BJ (cell line): ENCODE measurements at regions not wholly inside any gene's neighbourhood (a gene's known extent, or its start where the extent isn't known, plus 50 kb on each side); places are given as distances from the start of the nearest gene placed in this dataset.

Experiments used
- CTCF ChIA-PET: fragments of 350-600 bp; formaldehyde crosslinking; extraction: SDS; loops from one replicate; lab custom pipeline; 2021; ENCODE audit warnings: antibody characterized with exemption, inconsistent platforms; lab: Yijun Ruan, JAX
- POLR2A ChIA-PET: fragments of 300-600 bp; sonication (Branson Sonifier 250); formaldehyde crosslinking; extraction: SDS; loops from one replicate; lab custom pipeline; 2021; ENCODE audit warnings: antibody characterized with exemption; lab: Charles Lee
- DNase-seq: peaks from one replicate; pipeline ENCODE4 v3.0.0-alpha.2; 2011; ENCODE audit warnings: low read depth
- H3K27me3 ChIP-seq: 2 replicates; pipeline ENCODE4 v1.6.0; 2011; ENCODE audit warnings: low read length; ENCODE audit not compliant: control insufficient read depth, insufficient read depth
- H3K36me3 ChIP-seq: 2 replicates; pipeline ENCODE4 v1.5.1; 2011; ENCODE audit warnings: low read length; ENCODE audit not compliant: control insufficient read depth, insufficient read depth
- H3K4me3 ChIP-seq: 2 replicates; pipeline ENCODE4 v1.5.1; 2011; ENCODE audit warnings: low read depth, mild to moderate bottlenecking, control low read depth, low read length
- CTCF ChIP-seq: IDR thresholded peaks from 2 replicates; pipeline ENCODE4 v1.5.1; 2011; ENCODE audit warnings: low read depth, mild to moderate bottlenecking, control low read depth, inconsistent platforms, low read length, moderate library complexity; ENCODE audit not compliant: insufficient read depth

GRCh38 chr6:139784222-139784769 lies 409.8 kb upstream of the CITED2 start:
- no peaks in the 10 kb centered on the region for H3K27me3 ChIP-seq
- ChIA-PET POLR2A (no interaction called here), CTCF (interaction anchor here (1.6 kb wide), 1 partner anchor 62 kb away, joined by 3 read pairs; no protein-coding TSS in a partner anchor)
- TF ChIP-seq CTCF = no peak
- H3K36me3 ChIP-seq = no peaks in the 10 kb centered on the region
- DNase-seq = no peak
- H3K4me3 ChIP-seq = no peak overlapping the region

DNA sequence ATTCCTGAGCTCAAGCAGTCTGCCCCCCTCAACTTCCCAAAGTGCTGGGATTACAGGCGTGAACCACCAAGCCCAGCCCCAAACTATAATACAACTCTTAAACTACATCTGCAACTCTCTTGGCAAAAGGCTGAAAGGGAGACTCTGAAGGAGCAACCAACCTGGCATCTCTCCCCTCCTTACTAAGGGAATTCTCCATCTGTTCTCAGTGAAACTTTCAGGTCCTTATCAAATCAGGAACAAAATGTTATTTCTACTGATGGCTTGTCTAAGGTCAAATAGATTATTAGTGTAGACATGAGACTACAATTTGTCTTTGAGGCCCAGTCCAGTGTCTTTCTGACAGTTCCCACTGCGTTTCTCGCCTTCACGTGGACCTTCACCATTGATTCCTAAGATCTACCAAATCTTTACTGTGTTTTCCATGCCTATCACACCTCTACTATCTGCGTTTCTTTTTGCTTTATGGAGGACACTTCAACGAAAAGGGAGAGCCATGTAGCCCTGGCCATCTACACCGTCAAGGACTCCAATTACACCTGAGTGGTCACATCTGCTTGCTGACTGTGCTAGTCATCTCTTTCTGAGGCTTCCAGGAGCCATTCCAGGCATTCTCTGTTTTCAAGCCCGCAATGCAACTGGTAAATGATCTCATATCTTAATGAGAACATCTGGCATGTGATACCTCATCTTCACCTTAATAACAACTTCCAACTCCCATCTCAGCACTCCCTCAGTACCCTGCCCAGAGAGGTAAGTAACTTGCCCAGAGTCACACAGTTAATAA lies 405.7 kb upstream of the CITED2 start:
- H3K4me3 ChIP-seq = no peak overlapping the region
- no peak for TF ChIP-seq CTCF
- H3K27me3 ChIP-seq = no peaks in the 10 kb centered on the region
- CTCF ChIA-PET = no interaction called here
- H3K36me3 ChIP-seq = no peaks in the 10 kb centered on the region
- POLR2A ChIA-PET = interaction anchor here (0.6 kb wide), 1 partner anchor 617 kb away, joined by 3 read pairs; no protein-coding TSS in a partner anchor
- DNase-seq = no peak

DNA sequence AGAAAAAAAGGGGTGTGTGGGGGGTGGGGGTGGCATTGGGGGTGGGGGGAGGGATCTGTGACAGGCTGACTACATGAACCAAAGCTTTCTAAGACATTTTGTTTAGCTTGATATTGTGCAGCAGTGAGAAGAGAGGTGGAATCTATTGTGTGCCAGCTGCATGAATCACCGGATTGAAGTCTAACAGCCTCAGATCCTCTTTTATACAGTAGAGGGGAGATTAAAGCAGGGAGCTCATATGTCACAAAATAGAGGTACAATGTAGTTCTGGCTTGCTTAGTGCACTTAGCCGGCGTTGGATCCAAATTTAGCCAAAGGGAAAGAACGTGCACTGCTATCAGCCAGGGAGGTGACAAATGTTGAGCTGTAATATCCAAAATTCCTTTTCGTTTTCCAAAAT lies 404.2 kb upstream of the CITED2 start:
- H3K4me3 ChIP-seq = no peak overlapping the region
- DNase-seq = no peak
- POLR2A ChIA-PET = no interaction called here
- TF ChIP-seq CTCF = no peak
- no peaks in the 10 kb centered on the region for H3K36me3 ChIP-seq
- H3K27me3 ChIP-seq = no peaks in the 10 kb centered on the region
- CTCF ChIA-PET = interaction anchor here (1.0 to 1.2 kb wide), 2 partner anchors 10 to 36 kb away, joined by 3 to 5 read pairs; no protein-coding TSS in a partner anchor

DNA sequence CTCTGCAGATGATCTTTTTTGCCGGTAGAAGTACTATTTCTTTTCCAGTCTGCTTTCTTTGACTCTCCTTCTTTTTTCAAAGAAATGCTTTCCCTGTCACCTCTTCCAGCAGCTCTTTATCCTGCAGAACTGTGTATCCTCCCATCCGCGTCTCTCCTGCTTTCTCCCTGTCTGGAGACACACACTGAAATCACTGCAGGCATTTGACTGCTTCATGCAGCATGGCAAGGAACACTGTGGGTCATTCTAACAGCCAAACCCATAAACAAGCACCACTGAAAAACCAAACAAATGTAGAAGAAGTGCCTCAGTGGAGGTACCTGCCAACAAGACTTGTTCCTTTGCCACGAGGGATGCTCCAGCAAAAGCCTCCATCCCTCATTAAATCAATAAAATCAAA lies 403.7 kb upstream of the CITED2 start:
- ChIA-PET POLR2A (no interaction called here), CTCF (interaction anchor here (1.1 kb wide), 1 partner anchor 18 kb away, joined by 3 read pairs; no protein-coding TSS in a partner anchor)
- no peak overlapping the region for H3K4me3 ChIP-seq
- TF ChIP-seq CTCF = no peak
- no peaks in the 10 kb centered on the region for H3K36me3 ChIP-seq
- no peak for DNase-seq
- no peaks in the 10 kb centered on the region for H3K27me3 ChIP-seq

- Histone ChIP-seq H3K27me3 (no peaks in the 10 kb centered on the region), H3K36me3 (no peaks in the 10 kb centered on the region), H3K4me3 (no peak overlapping the region)
- no peak for DNase-seq
- CTCF ChIA-PET = interaction anchor here (1.1 kb wide), 1 partner anchor 18 kb away, joined by 3 read pairs; no protein-coding TSS in a partner anchor
- TF ChIP-seq CTCF = no peak
- POLR2A ChIA-PET = no interaction called here
These were observed 402.9 kb upstream of the CITED2 start for GRCh38 chr6:139777202-139777970.
